ENCODE measurements at regions not wholly inside any gene's neighbourhood (a gene's known extent, or its start where the extent isn't known, plus 50 kb on each side); places are given as distances from the start of the nearest gene placed in this dataset.

- TF ChIP-seq POLR2A (IDR thresholded peaks at IDR 0.05; ENCODE audit: low read length) (no peak), GATA1 (IDR thresholded peaks at IDR 0.05; ENCODE audit: low read depth, low read length) (no peak)
Measured at GRCh38 chr2:47236503-47237215, 60.3 kb upstream of the CALM2 start.
